DMS114 treated with DMSO at 0.1 percent for 48 hours (cell line): ENCODE measurements at regions not wholly inside any gene's neighbourhood (a gene's known extent, or its start where the extent isn't known, plus 50 kb on each side); places are given as distances from the start of the nearest gene placed in this dataset.
"Not testable (repeated sequence)": the region's sequence is repeated elsewhere in the genome, so short reads cannot be mapped to it uniquely, and the experiment has no call there.

Experiments
- DNase-seq: peaks from one replicate; lab custom pipeline; 2025; ENCODE audit not compliant: unreplicated experiment; lab: John Stamatoyannopoulos, UW

- no peak for DNase-seq
These were observed 178.1 kb upstream of the CDH9 start for GRCh38 chr5:27216367-27216950.

- DNase-seq: no peak
These were observed 169.7 kb upstream of the CDH9 start for GRCh38 chr5:27208051-27208450.

GRCh38 chr5:27191786-27192510 lies 153.6 kb upstream of the CDH9 start:
- no peak for DNase-seq

GRCh38 chr5:27172693-27173092 lies 134.3 kb upstream of the CDH9 start:
- DNase-seq: no peak

GRCh38 chr5:27171761-27172261 lies 133.4 kb upstream of the CDH9 start:
- no peak for DNase-seq

GRCh38 chr5:27158775-27159174 lies 120.4 kb upstream of the CDH9 start:
- no peak for DNase-seq

- DNase-seq: no peak
These were observed 119.8 kb upstream of the CDH9 start for GRCh38 chr5:27158171-27158570.

GRCh38 chr5:27144456-27144855 lies 106.1 kb upstream of the CDH9 start:
- DNase-seq: no peak

- no peak for DNase-seq
These were observed 102.4 kb upstream of the CDH9 start for GRCh38 chr5:27140831-27141230.

- no peak for DNase-seq
These were observed 92.2 kb upstream of the CDH9 start for GRCh38 chr5:27130587-27130986.

GRCh38 chr5:27129926-27130325 lies 91.5 kb upstream of the CDH9 start:
- DNase-seq: no peak

- no peak for DNase-seq
These were observed 87.5 kb upstream of the CDH9 start for GRCh38 chr5:27125856-27126255.

GRCh38 chr5:27124590-27124989 lies 86.2 kb upstream of the CDH9 start:
- peak; percentile 15 for DNase-seq

GRCh38 chr5:27119736-27120321 lies 81.4 kb upstream of the CDH9 start:
- not testable (repeated sequence) for DNase-seq

GRCh38 chr5:27103486-27103885 lies 65.1 kb upstream of the CDH9 start:
- no peak for DNase-seq

- not testable (repeated sequence) for DNase-seq
These were observed 57.4 kb upstream of the CDH9 start for GRCh38 chr5:27095761-27096160.

GRCh38 chr5:27093279-27093678 lies 54.9 kb upstream of the CDH9 start:
- DNase-seq: no peak

- no peak for DNase-seq
These were observed 53.5 kb upstream of the CDH9 start for GRCh38 chr5:27091858-27092257.

GRCh38 chr5:27088822-27089221 lies 50.4 kb upstream of the CDH9 start:
- DNase-seq: not testable (repeated sequence)
